LNCAP (cell line): ENCODE measurements at regions not wholly inside any gene's neighbourhood (a gene's known extent, or its start where the extent isn't known, plus 50 kb on each side); places are given as distances from the start of the nearest gene placed in this dataset.

Experiments used
- CTCF ChIP-seq: fragments of 450-650 bp; IDR thresholded peaks from 2 replicates; pipeline ENCODE4 v1.5.1; 2017; ENCODE audit warnings: mild to moderate bottlenecking

GRCh38 chr2:107775791-107776190 lies 50.9 kb upstream of the RGPD4 start:
- no peak for TF ChIP-seq CTCF

DNA sequence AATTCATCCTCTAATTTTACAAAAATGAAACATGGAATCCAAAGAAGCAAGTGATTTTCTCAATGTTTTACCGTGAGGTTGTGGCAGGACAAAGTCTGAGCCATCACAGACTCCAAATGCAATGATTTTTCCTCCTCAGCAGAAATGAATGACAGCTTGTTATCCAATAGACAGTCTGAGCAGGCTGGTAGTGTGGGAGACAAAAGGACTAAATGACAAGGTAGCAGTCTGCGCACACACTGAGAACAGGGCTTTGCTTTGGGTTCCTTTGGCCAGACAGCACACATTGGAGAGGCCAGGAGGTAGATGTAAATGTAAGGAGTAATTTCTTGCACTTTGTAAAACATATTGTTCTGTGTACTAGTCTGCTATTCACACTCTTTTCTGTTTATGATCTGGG lies 50.3 kb upstream of the RGPD4 start:
- TF ChIP-seq CTCF = no peak
